HepG2 (cell line): ENCODE measurements at regions not wholly inside any gene's neighbourhood (a gene's known extent, or its start where the extent isn't known, plus 50 kb on each side); places are given as distances from the start of the nearest gene placed in this dataset.

ENCODE experiments used
- ATAC-seq: fragments of 200-7000 bp; cut with Tn5 transposase; 3 replicates; pipeline ENCODE4 v1.9.1; 2020; ENCODE audit warnings: mild to moderate bottlenecking, moderate library complexity
- BruUV-seq: library from RNA; stranded (reverse); fragments of 400-500 nt; replicated peaks from 2 replicates; lab custom pipeline; 2021; lab: Mats Ljungman, UMichigan
- CTCF ChIA-PET: fragments of 300-600 bp; formaldehyde crosslinking; extraction: SDS; loops from one replicate; lab custom pipeline; 2021; ENCODE audit warnings: low total read pairs, inconsistent platforms, low intra/inter-chr PET ratio; lab: Yijun Ruan, JAX
- POLR2A ChIA-PET: fragments of 350-600 bp; sonication (Branson Sonifier 250); formaldehyde crosslinking; loops from one replicate; lab custom pipeline; 2020; ENCODE audit warnings: antibody characterized with exemption, inconsistent platforms; lab: Yijun Ruan, JAX
- DNase-seq: peaks from one replicate; pipeline ENCODE4 v3.0.0-alpha.2; 2015; ENCODE audit warnings: low spot score
- FAIRE-seq: peaks from 3 replicates; lab custom pipeline; 2011; peaks lifted over from hg19 to GRCh38; lab: Jason Lieb, UNC
- H2AFZ ChIP-seq: one replicate; pipeline ENCODE4 v1.6.1; 2011; ENCODE audit warnings: low read length, inconsistent platforms
- H3K27ac ChIP-seq: fragments of 300-600 bp; 3 replicates; pipeline ENCODE4 v1.8.0; 2011; ENCODE audit warnings: mixed run types, mild to moderate bottlenecking, mixed read lengths, low read length, inconsistent platforms; ENCODE audit not compliant: insufficient read depth; ENCODE audit errors: extremely low read length
- H3K27me3 ChIP-seq, 2 experiments: fragments of 200-600 bp in 1 of 2; 2 replicates in 1 of 2; 3 replicates in 1 of 2; pipeline versions ENCODE4 v1.6.0 to v1.8.0; 2011; ENCODE audit warnings: low read length in 2 of 2, mild to moderate bottlenecking in 2 of 2, moderate library complexity in 2 of 2, inconsistent platforms in 1 of 2; ENCODE audit not compliant: insufficient read depth in 2 of 2, control insufficient read depth in 1 of 2
- H3K36me3 ChIP-seq, 2 experiments: fragments of 200-600 bp in 1 of 2; replicated peaks in 1 of 2; 2 replicates in 1 of 2; 3 replicates in 1 of 2; pipeline versions ENCODE4 v1.5.1 to v1.8.0; 2011; ENCODE audit warnings: low read length in 2 of 2, inconsistent platforms in 1 of 2; ENCODE audit not compliant: insufficient read depth in 2 of 2, control insufficient read depth in 1 of 2
- H3K4me1 ChIP-seq: 2 replicates; pipeline ENCODE4 v1.5.1; 2012; ENCODE audit warnings: low read length, inconsistent platforms; ENCODE audit not compliant: insufficient read depth
- H3K4me2 ChIP-seq: 2 replicates; pipeline ENCODE4 v1.6.0; 2011; ENCODE audit warnings: low read depth, low read length, inconsistent platforms
- H3K4me3 ChIP-seq, 3 experiments: fragments of 200-600 bp in 1 of 3; sonication (generic), shearing (Covaris generic) in 1 of 3; replicated peaks in 1 of 3; 2 replicates each; pipeline ENCODE4 v1.5.1; 2011 to 2016; ENCODE audit warnings: low read length in 3 of 3, inconsistent platforms in 2 of 3, low read depth in 2 of 3, mild to moderate bottlenecking in 2 of 3, control low read depth in 1 of 3, mixed read lengths in 1 of 3; ENCODE audit not compliant: insufficient read depth in 1 of 3
- H3K79me2 ChIP-seq: one replicate; pipeline ENCODE4 v1.6.1; 2011; ENCODE audit warnings: low read length, inconsistent platforms; ENCODE audit not compliant: insufficient read depth
- H3K9ac ChIP-seq: 2 replicates; pipeline ENCODE4 v1.6.0; 2011; ENCODE audit warnings: mild to moderate bottlenecking, low read depth, low read length, inconsistent platforms; ENCODE audit not compliant: insufficient read depth
- H3K9me3 ChIP-seq: 2 replicates; pipeline ENCODE4 v1.5.1; 2012; ENCODE audit warnings: mild to moderate bottlenecking, low read length
- H4K20me1 ChIP-seq: 2 replicates; pipeline ENCODE4 v1.6.0; 2011; ENCODE audit warnings: inconsistent platforms, mild to moderate bottlenecking, low read length, moderate library complexity; ENCODE audit not compliant: insufficient read depth
- CBX1 ChIP-seq: IDR thresholded peaks from one replicate; pipeline ENCODE4 v1.6.1; 2016; ENCODE audit warnings: antibody characterized with exemption, low read depth
- GPN1 ChIP-seq: sonication (generic); formaldehyde crosslinking; IDR thresholded peaks from 2 replicates; pipeline ENCODE4 v1.5.1; 2020; ENCODE audit warnings: missing genetic modification reagents, borderline replicate concordance
- HNF4A ChIP-seq: sonication (generic); formaldehyde crosslinking; IDR thresholded peaks from 2 replicates; pipeline ENCODE4 v1.4.0; 2020; ENCODE audit warnings: missing genetic modification reagents
- HOXA7 ChIP-seq: sonication (generic); formaldehyde crosslinking; IDR thresholded peaks from 2 replicates; pipeline ENCODE4 v1.8.1; 2022; ENCODE audit warnings: mild to moderate bottlenecking, missing genetic modification reagents, moderate library complexity
- PHF8 ChIP-seq: sonication (generic); formaldehyde crosslinking; IDR thresholded peaks from 2 replicates; pipeline ENCODE4 v1.5.0; 2020; ENCODE audit warnings: missing genetic modification reagents
- RFX3 ChIP-seq: IDR thresholded peaks from 2 replicates; pipeline ENCODE4 v1.6.1; 2016; ENCODE audit warnings: missing biosample characterization, missing genetic modification reagents
- SP140L ChIP-seq: sonication (generic); formaldehyde crosslinking; IDR thresholded peaks from 2 replicates; pipeline ENCODE4 v1.4.0; 2020; ENCODE audit warnings: missing genetic modification reagents, borderline replicate concordance
- TCF12 ChIP-seq, 2 experiments: fragments of 450-650 bp in 1 of 2; sonication (generic) in 1 of 2; formaldehyde crosslinking in 1 of 2; IDR thresholded peaks; 2 replicates each; pipeline versions ENCODE4 v1.6.1 to v1.8.0; 2017 to 2022; ENCODE audit warnings: antibody characterized with exemption in 1 of 2, mild to moderate bottlenecking in 1 of 2, missing genetic modification reagents in 1 of 2, moderate library complexity in 1 of 2
- ZKSCAN5 ChIP-seq: sonication (generic); formaldehyde crosslinking; IDR thresholded peaks from 2 replicates; pipeline ENCODE4 v1.5.1; 2020; ENCODE audit warnings: mild to moderate bottlenecking, missing genetic modification reagents
- ZNF136 ChIP-seq: sonication (generic); formaldehyde crosslinking; IDR thresholded peaks from 2 replicates; pipeline ENCODE4 v1.8.1; 2022; ENCODE audit warnings: low read depth, mild to moderate bottlenecking, moderate library complexity, missing genetic modification reagents
- ZNF333 ChIP-seq: sonication (generic); formaldehyde crosslinking; IDR thresholded peaks from 2 replicates; pipeline ENCODE4 v1.4.0; 2020; ENCODE audit warnings: mild to moderate bottlenecking, missing genetic modification reagents, borderline replicate concordance
- ZNF766 ChIP-seq: sonication (generic); formaldehyde crosslinking; IDR thresholded peaks from 2 replicates; pipeline ENCODE4 v1.5.0; 2020; ENCODE audit warnings: missing genetic modification reagents, borderline replicate concordance
- WGBS: methylation state at CpG from one replicate; pipeline ENCODE4 v1.1.6; 2017; ENCODE audit warnings: low lambda C conversion rate; 5-methylcytosine and 5-hydroxymethylcytosine counted together
- in situ Hi-C: cut with HindIII; loops from 2 replicates; pipeline ENCODE4 v1.10.0; 2017; ENCODE audit warnings: low pct_unique_long_range_greater_than_20kb; ENCODE audit not compliant: extremely low pct_ligation_motif_present
- intact Hi-C: fragments of 100-400 bp; cut with micrococcal nuclease; formaldehyde crosslinking; loops from one replicate; pipeline ENCODE4 v1.10.0; 2022; ENCODE audit not compliant: unreplicated experiment
- TF ChIP-seq, protein P1 (sequence below): sonication (generic); formaldehyde crosslinking; IDR thresholded peaks from 2 replicates; pipeline ENCODE4 v1.9.0; 2021; ENCODE audit warnings: missing genetic modification reagents, mild to moderate bottlenecking, borderline replicate concordance
- TF ChIP-seq, protein P2 (sequence below): fragments of 450-650 bp; IDR thresholded peaks from 2 replicates; pipeline ENCODE4 v1.6.1; 2017; ENCODE audit warnings: mild to moderate bottlenecking

DNA sequence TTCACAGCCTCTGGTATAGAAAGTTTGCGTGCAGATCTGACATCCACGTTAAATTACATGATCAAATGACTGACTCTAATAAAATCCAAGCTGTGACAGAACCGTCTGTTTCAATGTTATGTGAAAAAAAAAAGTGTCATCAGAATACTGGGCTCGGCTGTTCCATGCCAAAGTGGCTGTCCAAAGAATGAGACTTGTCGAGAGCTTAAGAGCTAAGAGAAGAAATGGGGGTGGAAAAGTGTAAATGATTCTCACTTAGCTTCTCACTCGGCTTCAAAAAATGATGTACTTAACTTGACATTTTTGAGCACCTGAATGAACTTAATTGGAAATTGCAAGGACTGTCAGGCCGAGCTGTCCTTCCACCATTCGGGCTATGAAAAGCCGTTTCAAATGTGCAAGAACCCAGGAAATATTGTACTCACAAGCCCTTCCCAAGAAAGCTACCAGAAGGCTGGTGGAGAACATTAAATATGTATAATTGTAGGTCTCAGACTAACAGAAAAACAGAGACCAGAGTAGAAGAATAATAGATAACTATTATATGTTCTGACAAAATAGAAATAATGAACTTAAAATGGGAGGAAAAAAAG lies 78.0 kb downstream of the DIO3 start:
- 27% methylated on average over 9 of the region's 9 CpGs for WGBS
- Histone ChIP-seq H4K20me1 (no peaks in the 10 kb centered on the region), H3K4me1 (no peaks in the 10 kb centered on the region), H3K9ac (no peak overlapping the region), H3K27me3 (no peaks in the 10 kb centered on the region; a peak in 1 of 5 replicates), H2AFZ (no peak overlapping the region), H3K4me3 (no peak overlapping the region), H3K27ac (no peak overlapping the region), H3K4me2 (no peak overlapping the region), H3K79me2 (no peaks in the 10 kb centered on the region), H3K9me3 (no peaks in the 10 kb centered on the region), H3K36me3 (no peaks in the 10 kb centered on the region)
- CTCF ChIA-PET: no interaction called here
- TF ChIP-seq RFX3 (CRISPR knock-in tag) (no peak), SP140L (CRISPR knock-in tag) (no peak)
- TF ChIP-seq, protein P1, sequence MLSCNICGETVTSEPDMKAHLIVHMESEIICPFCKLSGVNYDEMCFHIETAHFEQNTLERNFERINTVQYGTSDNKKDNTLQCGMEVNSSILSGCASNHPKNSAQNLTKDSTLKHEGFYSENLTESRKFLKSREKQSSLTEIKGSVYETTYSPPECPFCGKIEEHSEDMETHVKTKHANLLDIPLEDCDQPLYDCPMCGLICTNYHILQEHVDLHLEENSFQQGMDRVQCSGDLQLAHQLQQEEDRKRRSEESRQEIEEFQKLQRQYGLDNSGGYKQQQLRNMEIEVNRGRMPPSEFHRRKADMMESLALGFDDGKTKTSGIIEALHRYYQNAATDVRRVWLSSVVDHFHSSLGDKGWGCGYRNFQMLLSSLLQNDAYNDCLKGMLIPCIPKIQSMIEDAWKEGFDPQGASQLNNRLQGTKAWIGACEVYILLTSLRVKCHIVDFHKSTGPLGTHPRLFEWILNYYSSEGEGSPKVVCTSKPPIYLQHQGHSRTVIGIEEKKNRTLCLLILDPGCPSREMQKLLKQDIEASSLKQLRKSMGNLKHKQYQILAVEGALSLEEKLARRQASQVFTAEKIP (CRISPR knock-in tag): no peak
- no peak for ATAC-seq
- POLR2A ChIA-PET: no interaction called here
- no peak for DNase-seq
- in situ Hi-C loops (no loop called here), intact Hi-C loops (loop anchor here (10.0 kb wide), 1 partner anchor 975 kb away; no protein-coding TSS in a partner anchor)
- BruUV-seq: no TSS peak
- no peak for FAIRE-seq

DNA sequence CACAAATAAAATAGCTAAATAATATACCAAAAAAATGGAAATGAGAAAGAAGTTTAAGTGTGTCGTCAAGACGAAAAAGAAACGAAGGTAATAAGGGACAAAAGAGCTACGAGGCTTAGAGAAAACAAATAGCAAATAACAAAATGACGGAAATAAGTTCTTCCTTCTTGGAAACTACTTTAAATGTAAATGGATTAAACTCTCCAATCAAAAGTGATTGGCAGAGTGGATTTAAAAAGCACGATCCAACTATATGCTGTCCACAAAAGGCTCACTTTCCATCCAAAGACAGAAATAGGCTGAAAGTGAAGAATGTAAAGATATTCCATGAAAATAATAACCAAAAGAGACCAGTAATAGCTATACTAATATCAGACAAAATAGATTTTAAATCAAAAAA lies 82.4 kb downstream of the DIO3 start:
- WGBS: 42% methylated on average over 6 of the region's 6 CpGs
- ATAC-seq (no peak), FAIRE-seq (no peak), DNase-seq (no peak)
- intact Hi-C loops (no loop called here), in situ Hi-C loops (no loop called here)
- ChIA-PET POLR2A (no interaction called here), CTCF (no interaction called here)
- no TSS peak for BruUV-seq
- Histone ChIP-seq H3K4me1 (no peaks in the 10 kb centered on the region), H3K4me3 (no peak overlapping the region), H3K9ac (no peak overlapping the region), H4K20me1 (no peaks in the 10 kb centered on the region), H3K4me2 (no peak overlapping the region), H3K9me3 (no peaks in the 10 kb centered on the region), H3K79me2 (no peaks in the 10 kb centered on the region), H3K36me3 (no peaks in the 10 kb centered on the region), H3K27ac (no peak overlapping the region), H3K27me3 (no peaks in the 10 kb centered on the region; a peak in 1 of 5 replicates), H2AFZ (no peak overlapping the region)
- TF ChIP-seq, protein P2, sequence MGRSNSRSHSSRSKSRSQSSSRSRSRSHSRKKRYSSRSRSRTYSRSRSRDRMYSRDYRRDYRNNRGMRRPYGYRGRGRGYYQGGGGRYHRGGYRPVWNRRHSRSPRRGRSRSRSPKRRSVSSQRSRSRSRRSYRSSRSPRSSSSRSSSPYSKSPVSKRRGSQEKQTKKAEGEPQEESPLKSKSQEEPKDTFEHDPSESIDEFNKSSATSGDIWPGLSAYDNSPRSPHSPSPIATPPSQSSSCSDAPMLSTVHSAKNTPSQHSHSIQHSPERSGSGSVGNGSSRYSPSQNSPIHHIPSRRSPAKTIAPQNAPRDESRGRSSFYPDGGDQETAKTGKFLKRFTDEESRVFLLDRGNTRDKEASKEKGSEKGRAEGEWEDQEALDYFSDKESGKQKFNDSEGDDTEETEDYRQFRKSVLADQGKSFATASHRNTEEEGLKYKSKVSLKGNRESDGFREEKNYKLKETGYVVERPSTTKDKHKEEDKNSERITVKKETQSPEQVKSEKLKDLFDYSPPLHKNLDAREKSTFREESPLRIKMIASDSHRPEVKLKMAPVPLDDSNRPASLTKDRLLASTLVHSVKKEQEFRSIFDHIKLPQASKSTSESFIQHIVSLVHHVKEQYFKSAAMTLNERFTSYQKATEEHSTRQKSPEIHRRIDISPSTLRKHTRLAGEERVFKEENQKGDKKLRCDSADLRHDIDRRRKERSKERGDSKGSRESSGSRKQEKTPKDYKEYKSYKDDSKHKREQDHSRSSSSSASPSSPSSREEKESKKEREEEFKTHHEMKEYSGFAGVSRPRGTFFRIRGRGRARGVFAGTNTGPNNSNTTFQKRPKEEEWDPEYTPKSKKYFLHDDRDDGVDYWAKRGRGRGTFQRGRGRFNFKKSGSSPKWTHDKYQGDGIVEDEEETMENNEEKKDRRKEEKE: no peak
- TF ChIP-seq HNF4A (CRISPR knock-in tag) (no peak), HOXA7 (CRISPR knock-in tag) (no peak), ZNF766 (CRISPR knock-in tag) (no peak), CBX1 (no peak), GPN1 (CRISPR knock-in tag) (no peak), ZNF136 (CRISPR knock-in tag) (no peak), ZNF333 (CRISPR knock-in tag) (no peak), TCF12 (IDR thresholded peaks at IDR 0.05) (no peak), TCF12 (CRISPR knock-in tag; IDR thresholded peaks at IDR 0.05) (no peak), ZKSCAN5 (CRISPR knock-in tag) (no peak), PHF8 (CRISPR knock-in tag) (no peak)
